ENCODE measurements at regions not wholly inside any gene's neighbourhood (a gene's known extent, or its start where the extent isn't known, plus 50 kb on each side); places are given as distances from the start of the nearest gene placed in this dataset.

DNA sequence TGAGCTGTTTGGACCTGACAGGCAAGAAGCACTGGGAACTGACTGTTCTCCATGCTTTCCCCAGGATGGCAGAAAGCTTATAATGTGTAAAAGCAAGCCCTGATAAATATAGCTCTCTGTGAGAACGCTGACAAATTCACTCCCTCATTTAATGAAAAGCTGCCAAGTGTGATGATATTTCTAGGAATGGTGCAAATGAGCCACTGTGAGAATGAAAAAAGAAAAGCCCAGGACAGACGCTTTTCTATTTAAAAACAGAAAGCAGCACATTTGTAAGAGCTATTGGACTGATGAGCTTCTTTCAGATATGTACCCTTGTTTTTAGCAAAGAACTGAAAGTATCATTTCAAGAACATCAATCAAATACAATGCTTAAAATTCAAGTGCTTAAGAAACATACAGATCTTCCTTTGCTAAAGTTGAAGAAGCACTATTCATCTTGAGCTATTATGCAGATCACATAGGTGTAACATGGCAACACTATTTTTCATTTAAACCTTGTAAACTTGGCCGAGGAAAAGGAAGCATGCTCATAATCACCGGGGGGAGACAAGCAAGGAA is 842.6 kb upstream of the ACO1 start:
- H4K12ac ChIP-seq (ENCODE audit: low read depth, low read length): no peak overlapping the region
- H2BK120ac ChIP-seq (ENCODE audit: insufficient read depth, low read length, poor library complexity): no peak overlapping the region
- no peaks in the 10 kb centered on the region for H3K9me3 ChIP-seq (ENCODE audit: insufficient read depth, low read depth, low read length)
- H3K79me1 ChIP-seq (ENCODE audit: low read length): no peaks in the 10 kb centered on the region
- no peaks in the 10 kb centered on the region for H3K27me3 ChIP-seq (ENCODE audit: insufficient read depth, low read length)
- H2BK5ac ChIP-seq (ENCODE audit: low read depth, low read length, poor library complexity): no peak overlapping the region
- no peak overlapping the region for H2AK5ac ChIP-seq (ENCODE audit: low read length)
- no peak overlapping the region for H3K9ac ChIP-seq (ENCODE audit: low read length)
- no peak overlapping the region for H3K14ac ChIP-seq (ENCODE audit: low read length)
- H3K27ac ChIP-seq (ENCODE audit: low read depth, low read length): no peak overlapping the region
- H2AFZ ChIP-seq (ENCODE audit: insufficient read depth, low read length, poor library complexity): no peak overlapping the region
- H3K23ac ChIP-seq (ENCODE audit: low read length): no peak overlapping the region
- H3K79me2 ChIP-seq (ENCODE audit: control insufficient read depth, insufficient read depth, low read length, poor library complexity): no peaks in the 10 kb centered on the region
- no peak overlapping the region for H4K91ac ChIP-seq (ENCODE audit: low read depth, low read length)
- H4K8ac ChIP-seq (ENCODE audit: low read depth, low read length): no peak overlapping the region
- no peak overlapping the region for H2BK12ac ChIP-seq (ENCODE audit: low read length)
- WGBS (ENCODE audit: extremely low coverage, insufficient coverage, insufficient read length): no CpG with 5 or more reads among the region's 4 CpGs
- no peak overlapping the region for H3K18ac ChIP-seq (ENCODE audit: low read length)
- no peak overlapping the region for H3K4ac ChIP-seq (ENCODE audit: low read depth, low read length)
- H3K4me1 ChIP-seq (ENCODE audit: control insufficient read depth in 1 of 2, insufficient read depth in 2 of 2, low read length in 2 of 2): no peaks in the 10 kb centered on the region
- no peaks in the 10 kb centered on the region for H3K36me3 ChIP-seq (ENCODE audit: control insufficient read depth in 1 of 2, insufficient read depth in 2 of 2, low read length in 2 of 2)
- H3K4me2 ChIP-seq (ENCODE audit: low read length): no peak overlapping the region
- no peak overlapping the region for H3K4me3 ChIP-seq (ENCODE audit: low read depth, low read length)
- no peak for DNase-seq

DNA sequence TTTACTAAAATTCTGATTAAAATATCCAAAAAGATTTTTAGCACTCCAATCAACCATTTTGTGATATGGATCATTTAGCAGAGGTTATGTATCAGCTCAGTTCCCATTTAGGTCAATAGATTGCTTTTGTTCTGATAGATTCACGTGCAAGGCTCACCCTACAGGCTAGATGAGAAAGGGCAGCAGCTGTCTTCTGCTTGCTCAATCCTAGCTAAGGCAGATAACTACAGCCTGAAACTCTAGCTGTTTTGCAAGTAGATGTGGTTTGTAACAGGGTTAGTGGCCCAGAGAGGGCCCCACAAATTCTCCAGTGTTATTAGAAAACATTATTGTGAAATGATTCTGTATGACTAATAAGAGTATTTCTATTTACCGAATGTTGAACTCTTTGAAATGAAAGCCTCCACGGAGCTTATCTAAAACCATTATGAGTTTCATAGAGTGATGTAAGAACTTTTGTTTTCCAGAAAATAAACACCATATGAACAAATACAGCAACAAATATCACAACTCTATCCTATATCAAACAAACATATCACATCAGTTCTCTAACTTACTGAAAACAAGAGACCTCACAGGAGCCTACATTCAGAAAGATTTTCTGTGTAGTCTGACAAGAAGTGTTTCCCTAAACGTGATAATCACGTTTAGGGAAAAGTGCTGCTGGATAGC is 841.9 kb upstream of the ACO1 start:
- H4K12ac ChIP-seq (ENCODE audit: low read depth, low read length): no peak overlapping the region
- no peak for DNase-seq
- no CpG with 5 or more reads among the region's 5 CpGs for WGBS (ENCODE audit: extremely low coverage, insufficient coverage, insufficient read length)
- H3K36me3 ChIP-seq (ENCODE audit: control insufficient read depth in 1 of 2, insufficient read depth in 2 of 2, low read length in 2 of 2): no peaks in the 10 kb centered on the region
- H3K23ac ChIP-seq (ENCODE audit: low read length): no peak overlapping the region
- H2BK120ac ChIP-seq (ENCODE audit: insufficient read depth, low read length, poor library complexity): no peak overlapping the region
- no peak overlapping the region for H2BK12ac ChIP-seq (ENCODE audit: low read length)
- H3K18ac ChIP-seq (ENCODE audit: low read length): no peak overlapping the region
- no peak overlapping the region for H3K14ac ChIP-seq (ENCODE audit: low read length)
- no peaks in the 10 kb centered on the region for H3K79me2 ChIP-seq (ENCODE audit: control insufficient read depth, insufficient read depth, low read length, poor library complexity)
- no peaks in the 10 kb centered on the region for H3K27me3 ChIP-seq (ENCODE audit: insufficient read depth, low read length)
- no peaks in the 10 kb centered on the region for H3K79me1 ChIP-seq (ENCODE audit: low read length)
- H4K91ac ChIP-seq (ENCODE audit: low read depth, low read length): no peak overlapping the region
- H3K9me3 ChIP-seq (ENCODE audit: insufficient read depth, low read depth, low read length): no peaks in the 10 kb centered on the region
- H3K9ac ChIP-seq (ENCODE audit: low read length): no peak overlapping the region
- H2AFZ ChIP-seq (ENCODE audit: insufficient read depth, low read length, poor library complexity): no peak overlapping the region
- no peaks in the 10 kb centered on the region for H3K4me1 ChIP-seq (ENCODE audit: control insufficient read depth in 1 of 2, insufficient read depth in 2 of 2, low read length in 2 of 2)
- no peak overlapping the region for H2AK5ac ChIP-seq (ENCODE audit: low read length)
- H2BK5ac ChIP-seq (ENCODE audit: low read depth, low read length, poor library complexity): no peak overlapping the region
- H4K8ac ChIP-seq (ENCODE audit: low read depth, low read length): no peak overlapping the region
- H3K4me2 ChIP-seq (ENCODE audit: low read length): no peak overlapping the region
- H3K4me3 ChIP-seq (ENCODE audit: low read depth, low read length): no peak overlapping the region
- H3K27ac ChIP-seq (ENCODE audit: low read depth, low read length): no peak overlapping the region
- no peak overlapping the region for H3K4ac ChIP-seq (ENCODE audit: low read depth, low read length)

DNA sequence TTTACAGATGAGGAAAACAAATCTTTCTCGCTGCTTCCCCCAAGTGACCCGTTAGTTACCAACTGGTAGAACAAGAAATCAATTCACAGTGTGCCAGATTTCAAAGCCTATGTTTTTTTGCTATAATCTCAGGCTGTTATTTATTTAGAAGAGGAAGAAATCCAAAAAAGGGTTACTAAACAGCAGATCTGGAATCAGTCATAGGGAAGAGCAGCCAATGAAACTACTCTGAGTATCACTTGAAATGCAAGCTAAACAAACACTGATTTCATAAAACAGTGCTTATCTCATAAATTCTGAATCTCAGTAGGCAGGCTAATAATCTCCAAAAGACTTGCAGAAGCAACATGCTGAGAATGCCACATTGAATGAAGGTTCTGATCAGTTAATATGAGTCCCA is 829.5 kb upstream of the ACO1 start:
- H3K27ac ChIP-seq (ENCODE audit: low read depth, low read length): no peak overlapping the region
- H4K91ac ChIP-seq (ENCODE audit: low read depth, low read length): no peak overlapping the region
- H3K79me1 ChIP-seq (ENCODE audit: low read length): no peaks in the 10 kb centered on the region
- H2AFZ ChIP-seq (ENCODE audit: insufficient read depth, low read length, poor library complexity): no peak overlapping the region
- no peaks in the 10 kb centered on the region for H3K79me2 ChIP-seq (ENCODE audit: control insufficient read depth, insufficient read depth, low read length, poor library complexity)
- H3K9ac ChIP-seq (ENCODE audit: low read length): no peak overlapping the region
- no CpG with 5 or more reads among the region's 2 CpGs for WGBS (ENCODE audit: extremely low coverage, insufficient coverage, insufficient read length)
- no peak overlapping the region for H3K18ac ChIP-seq (ENCODE audit: low read length)
- H3K4me1 ChIP-seq (ENCODE audit: control insufficient read depth in 1 of 2, insufficient read depth in 2 of 2, low read length in 2 of 2): no peaks in the 10 kb centered on the region
- no peak overlapping the region for H4K8ac ChIP-seq (ENCODE audit: low read depth, low read length)
- H2BK12ac ChIP-seq (ENCODE audit: low read length): no peak overlapping the region
- H3K23ac ChIP-seq (ENCODE audit: low read length): no peak overlapping the region
- H2BK5ac ChIP-seq (ENCODE audit: low read depth, low read length, poor library complexity): no peak overlapping the region
- H3K36me3 ChIP-seq (ENCODE audit: control insufficient read depth in 1 of 2, insufficient read depth in 2 of 2, low read length in 2 of 2): no peaks in the 10 kb centered on the region
- no peak overlapping the region for H3K4ac ChIP-seq (ENCODE audit: low read depth, low read length)
- no peaks in the 10 kb centered on the region for H3K9me3 ChIP-seq (ENCODE audit: insufficient read depth, low read depth, low read length)
- no peak overlapping the region for H3K4me2 ChIP-seq (ENCODE audit: low read length)
- H3K27me3 ChIP-seq (ENCODE audit: insufficient read depth, low read length): no peaks in the 10 kb centered on the region
- DNase-seq: no peak
- H2BK120ac ChIP-seq (ENCODE audit: insufficient read depth, low read length, poor library complexity): no peak overlapping the region
- H3K14ac ChIP-seq (ENCODE audit: low read length): no peak overlapping the region
- no peak overlapping the region for H4K12ac ChIP-seq (ENCODE audit: low read depth, low read length)
- H2AK5ac ChIP-seq (ENCODE audit: low read length): no peak overlapping the region
- H3K4me3 ChIP-seq (ENCODE audit: low read depth, low read length): no peak overlapping the region

DNA sequence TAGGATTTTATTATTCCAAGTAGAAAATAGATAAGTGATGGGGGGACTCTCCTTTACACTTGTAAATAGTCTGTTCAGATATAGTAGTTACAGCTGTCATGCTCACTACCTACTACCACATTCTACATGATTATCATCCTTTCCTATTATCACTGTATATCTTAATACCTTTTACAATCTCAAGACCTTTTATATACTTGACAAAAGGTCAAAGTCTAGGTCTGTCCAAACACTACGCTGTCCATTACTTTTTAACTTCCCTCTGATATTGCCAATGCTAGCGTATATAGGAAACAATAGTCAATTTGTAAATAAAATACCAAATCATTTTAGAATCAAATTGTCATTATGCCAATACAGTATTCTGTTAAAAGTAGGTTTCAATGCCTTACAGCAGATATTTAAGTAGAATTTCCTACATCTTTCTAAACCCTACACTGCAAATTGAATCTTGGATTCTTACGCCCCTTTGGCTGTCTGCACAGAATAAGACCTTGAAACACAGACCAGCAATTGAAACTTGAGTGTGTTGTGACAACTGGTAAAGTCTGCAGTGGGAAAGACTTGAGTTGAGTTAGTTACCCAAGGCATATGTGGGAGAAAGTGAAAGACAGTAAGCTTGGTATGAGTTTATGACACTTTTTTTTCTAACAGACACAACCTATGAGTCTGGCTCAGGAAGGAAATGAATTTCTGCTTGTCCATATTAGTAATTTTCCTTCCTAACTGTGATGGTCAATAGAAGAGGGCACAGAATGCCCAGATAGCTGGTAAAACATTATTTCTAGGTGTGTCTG is 827.6 kb upstream of the ACO1 start:
- Histone ChIP-seq H3K14ac (ENCODE audit: low read length) (no peak overlapping the region), H3K4me2 (ENCODE audit: low read length) (no peak overlapping the region), H4K12ac (ENCODE audit: low read depth, low read length) (no peak overlapping the region), H2AK5ac (ENCODE audit: low read length) (no peak overlapping the region), H2BK12ac (ENCODE audit: low read length) (no peak overlapping the region), H3K27me3 (ENCODE audit: insufficient read depth, low read length) (no peaks in the 10 kb centered on the region), H3K4me3 (ENCODE audit: low read depth, low read length) (no peak overlapping the region), H3K23ac (ENCODE audit: low read length) (no peak overlapping the region), H3K79me2 (ENCODE audit: control insufficient read depth, insufficient read depth, low read length, poor library complexity) (no peaks in the 10 kb centered on the region), H3K9ac (ENCODE audit: low read length) (no peak overlapping the region), H2AFZ (ENCODE audit: insufficient read depth, low read length, poor library complexity) (no peak overlapping the region), H3K4me1 (ENCODE audit: control insufficient read depth in 1 of 2, insufficient read depth in 2 of 2, low read length in 2 of 2) (no peaks in the 10 kb centered on the region), H3K27ac (ENCODE audit: low read depth, low read length) (no peak overlapping the region), H4K91ac (ENCODE audit: low read depth, low read length) (no peak overlapping the region), H3K4ac (ENCODE audit: low read depth, low read length) (no peak overlapping the region), H4K8ac (ENCODE audit: low read depth, low read length) (no peak overlapping the region), H3K36me3 (ENCODE audit: control insufficient read depth in 1 of 2, insufficient read depth in 2 of 2, low read length in 2 of 2) (no peaks in the 10 kb centered on the region), H2BK120ac (ENCODE audit: insufficient read depth, low read length, poor library complexity) (no peak overlapping the region), H3K79me1 (ENCODE audit: low read length) (no peaks in the 10 kb centered on the region), H3K9me3 (ENCODE audit: insufficient read depth, low read depth, low read length) (no peaks in the 10 kb centered on the region), H2BK5ac (ENCODE audit: low read depth, low read length, poor library complexity) (no peak overlapping the region), H3K18ac (ENCODE audit: low read length) (no peak overlapping the region)
- WGBS (ENCODE audit: extremely low coverage, insufficient coverage, insufficient read length): no CpG with 5 or more reads among the region's 3 CpGs
- no peak for DNase-seq
